ENCODE measurements at regions not wholly inside any gene's neighbourhood (a gene's known extent, or its start where the extent isn't known, plus 50 kb on each side); places are given as distances from the start of the nearest gene placed in this dataset.

- TF ChIP-seq EP300 (IDR thresholded peaks at IDR 0.05) (no peak), CTCF (IDR thresholded peaks at IDR 0.05) (no peak), POLR2AphosphoS5 (IDR thresholded peaks at IDR 0.05) (no peak), POLR2A (IDR thresholded peaks at IDR 0.05) (no peak)
- WGBS, 2 donors (ENCODE audit: low coverage in 1 of 2), result 94 to 100% methylated on average over 2 of the region's 2 CpGs
- Histone ChIP-seq H3K4me3 (no peak overlapping the region), H3K27ac (no peak overlapping the region), H3K27me3 (no peaks in the 10 kb centered on the region), H3K36me3 (no peaks in the 10 kb centered on the region), H3K4me1 (no peaks in the 10 kb centered on the region), H3K9me3 (no peaks in the 10 kb centered on the region)
- ATAC-seq, result no peak
Measured at GRCh38 chr2:116877944-116878343, 936.5 kb upstream of the DDX18 start.

GRCh38 chr2:116879650-116880160, 934.8 kb upstream of the DDX18 start:
- Histone ChIP-seq H3K9me3 (no peaks in the 10 kb centered on the region), H3K4me1 (no peaks in the 10 kb centered on the region), H3K36me3 (no peaks in the 10 kb centered on the region), H3K4me3 (no peak overlapping the region), H3K27me3 (no peaks in the 10 kb centered on the region), H3K27ac (no peak overlapping the region)
- TF ChIP-seq EP300 (IDR thresholded peaks at IDR 0.05) (no peak), CTCF (IDR thresholded peaks at IDR 0.05) (no peak), POLR2A (IDR thresholded peaks at IDR 0.05) (no peak), POLR2AphosphoS5 (IDR thresholded peaks at IDR 0.05) (no peak)
- WGBS, 2 donors (ENCODE audit: low coverage in 1 of 2), result 35 to 48% methylated on average over 2 of the region's 2 CpGs
- no peak for ATAC-seq

- Histone ChIP-seq H3K9me3 (peaks cover 0 to under 1% (median 0%) of the 10 kb centered on the region in 3 donors), H3K4me3 (no peak overlapping the region), H3K36me3 (no peaks in the 10 kb centered on the region), H3K4me1 (no peaks in the 10 kb centered on the region), H3K27me3 (no peaks in the 10 kb centered on the region), H3K27ac (no peak overlapping the region)
- TF ChIP-seq CTCF (IDR thresholded peaks at IDR 0.05) (no peak), POLR2A (IDR thresholded peaks at IDR 0.05) (no peak), EP300 (IDR thresholded peaks at IDR 0.05) (no peak), POLR2AphosphoS5 (IDR thresholded peaks at IDR 0.05) (no peak)
- ATAC-seq, result no peak
- WGBS, 2 donors (ENCODE audit: low coverage in 1 of 2), result 7 to 33% methylated on average over 1 of the region's 1 CpG
Measured at GRCh38 chr2:116891191-116891590, 923.3 kb upstream of the DDX18 start.

GRCh38 chr2:116911540-116911939, 903.0 kb upstream of the DDX18 start:
- Histone ChIP-seq H3K4me3 (no peak overlapping the region), H3K9me3 (no peaks in the 10 kb centered on the region), H3K4me1 (no peaks in the 10 kb centered on the region), H3K36me3 (no peaks in the 10 kb centered on the region), H3K27ac (no peak overlapping the region), H3K27me3 (no peaks in the 10 kb centered on the region)
- no peak for ATAC-seq
- TF ChIP-seq POLR2AphosphoS5 (IDR thresholded peaks at IDR 0.05) (no peak), POLR2A (IDR thresholded peaks at IDR 0.05) (no peak), EP300 (IDR thresholded peaks at IDR 0.05) (no peak), CTCF (IDR thresholded peaks at IDR 0.05) (no peak)

- Histone ChIP-seq H3K27me3 (no peaks in the 10 kb centered on the region), H3K9me3 (no peaks in the 10 kb centered on the region), H3K27ac (no peak overlapping the region), H3K4me3 (no peak overlapping the region), H3K4me1 (no peaks in the 10 kb centered on the region), H3K36me3 (no peaks in the 10 kb centered on the region)
- TF ChIP-seq EP300 (IDR thresholded peaks at IDR 0.05), result no peak
- no peak for TF ChIP-seq CTCF (IDR thresholded peaks at IDR 0.05)
- TF ChIP-seq POLR2AphosphoS5 (IDR thresholded peaks at IDR 0.05), result no peak
- no peak for TF ChIP-seq POLR2A (IDR thresholded peaks at IDR 0.05)
- no peak for ATAC-seq
- 64 to 78% methylated on average over 1 of the region's 1 CpG for WGBS, 2 donors (ENCODE audit: low coverage in 1 of 2)
Measured at GRCh38 chr2:116915673-116916072, 898.8 kb upstream of the DDX18 start.

Data from gastroesophageal sphincter (tissue), 4 donors.